Aorta (tissue), 5 donors: ENCODE measurements at regions not wholly inside any gene's neighbourhood (a gene's known extent, or its start where the extent isn't known, plus 50 kb on each side); places are given as distances from the start of the nearest gene placed in this dataset.

Source experiments
- ATAC-seq: fragments of 200-7000 bp; cut with Tn5 transposase; one replicate; pipeline ENCODE4 v1.9.1; 2022; ENCODE audit warnings: moderate library complexity; ENCODE audit not compliant: low FRiP score
- DNase-seq, 2 donors: peaks; one replicate each; pipeline ENCODE4 v3.0.0-alpha.2; 2020
- H3K27ac ChIP-seq, 2 donors: one replicate each; pipeline ENCODE4 v1.5.1; 2013; ENCODE audit warnings: low read length in 2 of 2, mild to moderate bottlenecking in 2 of 2, moderate library complexity in 2 of 2, control low read depth in 1 of 2, inconsistent platforms in 1 of 2, low read depth in 1 of 2
- H3K27me3 ChIP-seq, 2 donors: one replicate each; pipeline ENCODE4 v1.6.1; 2013; ENCODE audit warnings: control low read depth in 1 of 2, low read length in 1 of 2, mild to moderate bottlenecking in 1 of 2, moderate library complexity in 1 of 2; ENCODE audit not compliant: insufficient read depth in 2 of 2, control insufficient read depth in 1 of 2
- H3K36me3 ChIP-seq, 2 donors: one replicate each; pipeline ENCODE4 v1.6.1; 2013; ENCODE audit warnings: control low read depth in 1 of 2, low read length in 1 of 2, mild to moderate bottlenecking in 1 of 2; ENCODE audit not compliant: insufficient read depth in 2 of 2, control insufficient read depth in 1 of 2
- H3K4me1 ChIP-seq, 2 donors: one replicate each; pipeline ENCODE4 v1.6.1; 2013; ENCODE audit warnings: low read length in 2 of 2, control low read depth in 1 of 2, mild to moderate bottlenecking in 1 of 2, moderate library complexity in 1 of 2; ENCODE audit not compliant: insufficient read depth in 2 of 2, control insufficient read depth in 1 of 2
- H3K4me3 ChIP-seq, 2 donors: one replicate each; pipeline ENCODE4 v1.5.1; 2013; ENCODE audit warnings: low read length in 2 of 2, control low read depth in 1 of 2, mild to moderate bottlenecking in 1 of 2
- H3K9me3 ChIP-seq: one replicate; pipeline ENCODE4 v1.6.1; 2013; ENCODE audit warnings: mild to moderate bottlenecking, low read length; ENCODE audit not compliant: control insufficient read depth
- WGBS, 2 donors: extraction: QIAGEN DNeasy Blood & Tissue Kit; methylation state at CpG; one replicate each; pipeline ENCODE4 v1.1.7; 2013; 5-methylcytosine and 5-hydroxymethylcytosine counted together
- intact Hi-C, 2 donors: fragments of 100-400 bp; cut with DNase I; formaldehyde crosslinking; loops; one replicate each; pipeline versions ENCODE4 v1.14.2 to v1.15.0; 2022
- donor health status: healthy with polysubstance abuse.
- donor health status: Bipolar disorder and iron deficiency.
- donor health status: DM: no; HTN: no; CAD: no.
- donor health status: DM: no; HTN: no; CAD: no.
- donor health status: DM: yes; HTN: yes; CAD: no.

DNA sequence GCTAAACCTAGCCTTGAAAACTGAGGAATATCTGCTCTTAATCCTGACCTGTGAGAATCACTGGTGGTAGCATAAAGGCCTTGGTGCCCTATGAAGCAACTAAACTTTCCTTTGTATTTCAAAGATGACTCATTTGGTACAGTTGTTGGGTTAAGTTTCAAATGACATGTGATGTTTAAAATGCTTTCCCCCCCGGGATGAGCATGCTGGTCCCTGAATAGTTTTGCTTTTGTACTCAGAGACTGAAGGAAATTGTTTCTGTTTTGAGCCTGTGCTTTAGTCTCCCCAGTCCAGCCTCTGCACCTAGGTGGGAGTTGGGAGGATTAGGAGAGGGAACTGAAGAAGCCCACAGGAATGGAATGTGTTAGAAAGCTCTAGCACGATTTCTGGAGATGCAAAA, 258.9 kb upstream of the NPY start:
- no peaks in the 10 kb centered on the region for H3K4me1 ChIP-seq
- intact Hi-C loops: no loop called here
- ATAC-seq (no peak), DNase-seq (no peak)
- no peak overlapping the region for H3K4me3 ChIP-seq
- H3K27me3 ChIP-seq: no peaks in the 10 kb centered on the region
- H3K27ac ChIP-seq: no peak overlapping the region
- 12% methylated on average over 2 of the region's 2 CpGs for WGBS, 2 donors
- peaks cover 4% of the 10 kb centered on the region for H3K9me3 ChIP-seq
- H3K36me3 ChIP-seq: no peaks in the 10 kb centered on the region

DNA sequence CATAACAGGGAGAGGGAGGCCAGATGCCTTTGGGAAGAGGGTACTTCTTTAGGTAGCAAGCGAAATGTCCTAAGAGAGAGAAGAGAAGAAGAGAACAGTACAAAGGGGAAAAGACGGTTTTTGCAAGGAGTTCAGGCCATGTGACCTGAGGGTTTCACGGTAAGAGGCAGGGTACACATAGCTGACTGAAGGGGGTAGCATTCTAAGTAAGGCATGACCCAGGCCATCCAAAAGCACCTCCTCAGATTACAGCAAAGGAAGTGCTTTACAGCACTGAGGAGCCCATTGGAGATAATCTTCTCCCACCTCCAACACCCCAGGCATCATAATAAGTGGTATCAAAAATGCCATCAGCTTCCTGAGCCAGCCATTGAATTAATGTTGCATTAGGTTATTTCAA, 258.2 kb upstream of the NPY start:
- Histone ChIP-seq H3K27ac (no peak overlapping the region), H3K4me3 (no peak overlapping the region), H3K36me3 (no peaks in the 10 kb centered on the region), H3K4me1 (no peaks in the 10 kb centered on the region), H3K9me3 (peaks cover 4% of the 10 kb centered on the region), H3K27me3 (no peaks in the 10 kb centered on the region)
- 80% methylated on average over 3 of the region's 3 CpGs for WGBS, 2 donors
- DNase-seq: no peak
- ATAC-seq: no peak
- intact Hi-C loops: no loop called here

DNA sequence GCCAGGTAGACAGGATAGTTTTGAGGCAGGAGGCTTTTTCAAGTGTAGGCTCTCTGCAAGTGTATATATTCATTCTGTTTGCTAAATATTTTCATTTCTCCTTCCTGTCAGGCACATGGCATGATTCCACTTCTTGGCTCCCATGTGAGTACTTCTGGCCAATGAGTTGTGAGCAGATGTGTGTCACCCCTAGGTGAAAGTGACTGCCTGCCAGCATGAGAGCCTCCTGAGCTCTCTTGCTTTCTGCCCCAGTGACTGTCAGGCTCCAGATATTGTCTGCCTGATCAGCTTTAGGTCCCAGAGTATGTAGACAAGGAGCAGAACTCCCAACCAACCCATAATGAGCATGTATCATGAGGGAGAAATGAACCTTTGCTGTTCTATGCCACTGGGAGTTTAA, 257.6 kb upstream of the NPY start:
- ATAC-seq (no peak), DNase-seq (no peak)
- no peak overlapping the region for H3K27ac ChIP-seq
- intact Hi-C loops: no loop called here
- no peak overlapping the region for H3K4me3 ChIP-seq
- no peaks in the 10 kb centered on the region for H3K4me1 ChIP-seq
- H3K36me3 ChIP-seq: no peaks in the 10 kb centered on the region
- H3K27me3 ChIP-seq: no peaks in the 10 kb centered on the region
- H3K9me3 ChIP-seq: peaks cover 3% of the 10 kb centered on the region

- H3K27me3 ChIP-seq: no peaks in the 10 kb centered on the region
- H3K9me3 ChIP-seq: no peaks in the 10 kb centered on the region
- 74 to 78% methylated on average over 1 of the region's 1 CpG for WGBS, 2 donors
- no peak overlapping the region for H3K27ac ChIP-seq
- no peaks in the 10 kb centered on the region for H3K4me1 ChIP-seq
- DNase-seq (no peak), ATAC-seq (no peak)
- H3K36me3 ChIP-seq: no peaks in the 10 kb centered on the region
- intact Hi-C loops: no loop called here
- H3K4me3 ChIP-seq: no peak overlapping the region
Measured at GRCh38 chr7:24029068-24029467, 254.9 kb upstream of the NPY start.

DNA sequence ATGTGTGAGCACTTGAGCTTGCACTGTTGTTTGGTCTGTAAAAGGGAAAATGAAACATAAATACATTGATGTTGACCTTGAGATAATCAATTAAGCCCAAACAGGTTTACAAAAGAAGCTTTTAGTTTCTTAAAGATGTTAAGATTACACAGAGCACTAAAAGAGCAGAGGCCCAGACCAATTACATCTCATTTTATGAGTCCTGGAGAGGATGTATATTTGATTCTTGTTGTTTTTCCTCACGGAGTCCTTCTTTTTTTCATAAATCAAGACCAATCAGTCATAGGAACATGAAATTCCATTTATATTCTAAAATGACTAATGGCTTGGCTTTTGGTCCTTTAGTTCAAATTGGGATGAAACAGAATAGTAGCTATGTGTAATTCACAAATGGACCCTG, 249.7 kb upstream of the NPY start:
- Histone ChIP-seq H3K4me3 (no peak overlapping the region), H3K27ac (no peak overlapping the region), H3K36me3 (no peaks in the 10 kb centered on the region), H3K27me3 (no peaks in the 10 kb centered on the region), H3K4me1 (no peaks in the 10 kb centered on the region), H3K9me3 (no peaks in the 10 kb centered on the region)
- ATAC-seq (no peak), DNase-seq (no peak)
- WGBS, 2 donors: 18 to 34% methylated on average over 1 of the region's 1 CpG
- intact Hi-C loops: no loop called here

DNA sequence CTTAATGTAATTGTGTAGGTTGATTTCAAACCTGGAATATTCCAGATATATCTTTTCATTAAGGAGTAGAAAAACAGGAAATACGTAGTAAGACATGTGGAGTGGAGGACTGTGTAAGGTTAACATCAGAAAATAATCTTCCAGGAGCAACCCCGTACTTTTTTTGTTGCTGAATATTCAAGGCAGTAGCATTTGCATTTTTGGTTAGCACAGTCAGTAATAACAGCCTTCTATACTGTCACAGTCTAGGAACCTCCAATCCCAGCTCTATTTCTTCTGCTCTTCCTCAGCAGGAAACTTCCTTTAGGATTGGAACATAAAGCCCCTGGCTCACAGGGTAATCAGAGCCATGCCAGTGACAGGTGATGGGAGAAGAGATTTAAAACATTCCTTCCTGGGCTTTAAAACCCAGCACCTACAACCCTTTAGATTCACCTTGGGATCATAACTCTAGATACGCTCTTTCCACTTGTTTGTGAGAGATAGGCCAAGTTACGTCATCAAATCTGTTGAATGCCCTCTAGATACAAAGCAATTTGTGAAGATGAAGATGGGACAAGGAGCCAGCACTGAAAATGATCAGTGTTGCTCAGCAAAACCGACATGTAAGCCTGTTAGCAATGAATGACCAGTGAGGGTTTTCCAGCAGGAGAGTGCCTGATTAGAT, 248.5 kb upstream of the NPY start:
- intact Hi-C loops: no loop called here
- DNase-seq: no peak
- Histone ChIP-seq H3K9me3 (no peaks in the 10 kb centered on the region), H3K4me1 (no peaks in the 10 kb centered on the region), H3K4me3 (no peak overlapping the region), H3K36me3 (no peaks in the 10 kb centered on the region), H3K27ac (no peak overlapping the region), H3K27me3 (no peaks in the 10 kb centered on the region)
- ATAC-seq: no peak
- 77 to 80% methylated on average over 5 of the region's 5 CpGs for WGBS, 2 donors

DNA sequence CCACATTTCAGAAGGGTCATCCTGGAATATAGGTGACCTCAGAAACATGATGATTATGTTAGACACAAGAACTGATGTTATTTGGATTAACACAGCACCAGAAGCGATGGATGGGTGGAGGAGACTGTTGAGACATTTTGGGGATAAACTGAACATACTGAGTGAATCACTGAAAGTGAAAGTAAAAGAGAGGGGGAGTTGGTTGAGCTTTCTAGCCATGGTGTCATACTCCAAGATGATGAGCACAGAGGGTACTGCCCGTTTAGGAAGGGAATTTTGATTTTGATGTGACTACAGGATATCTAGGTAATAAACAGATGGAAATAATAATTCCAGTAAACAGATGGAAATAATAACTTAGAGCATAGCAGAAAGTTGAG, 248.0 kb upstream of the NPY start:
- no peak for DNase-seq
- no peak for ATAC-seq
- intact Hi-C loops: no loop called here
- no peak overlapping the region for H3K4me3 ChIP-seq
- no peaks in the 10 kb centered on the region for H3K36me3 ChIP-seq
- no peak overlapping the region for H3K27ac ChIP-seq
- no peaks in the 10 kb centered on the region for H3K27me3 ChIP-seq
- 85 to 89% methylated on average over 2 of the region's 2 CpGs for WGBS, 2 donors
- no peaks in the 10 kb centered on the region for H3K4me1 ChIP-seq
- H3K9me3 ChIP-seq: no peaks in the 10 kb centered on the region

- WGBS, 2 donors: 67 to 75% methylated on average over 5 of the region's 5 CpGs
- Histone ChIP-seq H3K27me3 (no peaks in the 10 kb centered on the region), H3K9me3 (no peaks in the 10 kb centered on the region), H3K4me3 (no peak overlapping the region), H3K27ac (no peak overlapping the region), H3K36me3 (no peaks in the 10 kb centered on the region), H3K4me1 (no peaks in the 10 kb centered on the region)
- ATAC-seq (no peak), DNase-seq (no peak)
- intact Hi-C loops: no loop called here
Measured at GRCh38 chr7:24038993-24039392, 245.0 kb upstream of the NPY start.

GRCh38 chr7:24039991-24040624, 243.9 kb upstream of the NPY start:
- Histone ChIP-seq H3K27me3 (no peaks in the 10 kb centered on the region), H3K4me1 (no peaks in the 10 kb centered on the region), H3K27ac (no peak overlapping the region), H3K4me3 (no peak overlapping the region), H3K9me3 (no peaks in the 10 kb centered on the region), H3K36me3 (no peaks in the 10 kb centered on the region)
- ATAC-seq (no peak), DNase-seq (no peak)
- 35 to 46% methylated on average over 6 of the region's 6 CpGs for WGBS, 2 donors
- intact Hi-C loops: no loop called here
